ENCODE measurements at regions not wholly inside any gene's neighbourhood (a gene's known extent, or its start where the extent isn't known, plus 50 kb on each side); places are given as distances from the start of the nearest gene placed in this dataset.

- TF ChIP-seq CTCF (IDR thresholded peaks at IDR 0.05), result no peak
- no peak for TF ChIP-seq POLR2A (IDR thresholded peaks at IDR 0.05)
- TF ChIP-seq EP300 (IDR thresholded peaks at IDR 0.05), result no peak
Measured at GRCh38 chr20:40050596-40050995, 638.4 kb downstream of the MAFB start.

All from ovary (tissue), 3 donors.